PC-3 (cell line): ENCODE measurements at regions not wholly inside any gene's neighbourhood (a gene's known extent, or its start where the extent isn't known, plus 50 kb on each side); places are given as distances from the start of the nearest gene placed in this dataset.

Source experiments
- CTCF ChIP-seq: fragments of 300-600 bp; sonication (generic); conservative IDR thresholded peaks from 2 replicates; pipeline ENCODE4 v1.5.1; 2017; ENCODE audit warnings: antibody characterized with exemption, low read depth, mild to moderate bottlenecking, low read length
- EZH2 ChIP-seq: fragments of 300-600 bp; sonication (generic); IDR thresholded peaks from one replicate; pipeline ENCODE4 v1.6.1; 2017; ENCODE audit warnings: antibody characterized with exemption, mild to moderate bottlenecking, low read length; ENCODE audit not compliant: unreplicated experiment

- TF ChIP-seq EZH2 (no peak), CTCF (no peak)
Measured at GRCh38 chr10:21249435-21249834, 276.0 kb downstream of the SKIDA1 start.
